Lower leg skin (tissue), 3 donors: ENCODE measurements at regions not wholly inside any gene's neighbourhood (a gene's known extent, or its start where the extent isn't known, plus 50 kb on each side); places are given as distances from the start of the nearest gene placed in this dataset.

Experiments used
- POLR2A ChIP-seq, 2 donors: fragments of 450-650 bp; IDR thresholded peaks; one replicate each; pipeline ENCODE4 v1.6.1; 2016 to 2017; ENCODE audit warnings: antibody characterized with exemption in 2 of 2, mild to moderate bottlenecking in 1 of 2, moderate library complexity in 1 of 2
- TF ChIP-seq, protein P1 (sequence below), 3 donors: fragments of 450-650 bp; IDR thresholded peaks; one replicate each; pipeline ENCODE4 v1.5.1; 2016; ENCODE audit warnings: antibody characterized with exemption in 3 of 3, mild to moderate bottlenecking in 3 of 3, moderate library complexity in 2 of 3

DNA sequence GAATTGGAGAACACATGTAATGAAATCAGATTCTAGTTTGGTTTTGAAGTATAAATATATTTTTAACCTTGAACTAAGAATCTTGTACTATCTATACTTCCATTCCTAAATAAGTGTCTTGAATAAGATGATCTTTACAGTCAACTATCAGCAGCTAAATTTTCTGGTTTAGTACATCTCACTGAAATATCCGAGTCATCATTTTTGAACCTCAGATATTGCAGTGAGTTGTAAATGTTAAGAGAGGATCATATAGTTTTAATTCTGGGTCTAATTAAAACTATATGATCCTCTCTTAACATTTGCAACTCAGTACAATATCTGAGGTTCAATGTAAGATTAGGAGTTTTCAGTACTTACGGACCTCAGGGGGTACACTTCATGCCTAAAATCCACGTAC is 768.8 kb upstream of the ADAMTS5 start:
- no peak for TF ChIP-seq POLR2A (IDR thresholded peaks at IDR 0.05)
- TF ChIP-seq, protein P1, sequence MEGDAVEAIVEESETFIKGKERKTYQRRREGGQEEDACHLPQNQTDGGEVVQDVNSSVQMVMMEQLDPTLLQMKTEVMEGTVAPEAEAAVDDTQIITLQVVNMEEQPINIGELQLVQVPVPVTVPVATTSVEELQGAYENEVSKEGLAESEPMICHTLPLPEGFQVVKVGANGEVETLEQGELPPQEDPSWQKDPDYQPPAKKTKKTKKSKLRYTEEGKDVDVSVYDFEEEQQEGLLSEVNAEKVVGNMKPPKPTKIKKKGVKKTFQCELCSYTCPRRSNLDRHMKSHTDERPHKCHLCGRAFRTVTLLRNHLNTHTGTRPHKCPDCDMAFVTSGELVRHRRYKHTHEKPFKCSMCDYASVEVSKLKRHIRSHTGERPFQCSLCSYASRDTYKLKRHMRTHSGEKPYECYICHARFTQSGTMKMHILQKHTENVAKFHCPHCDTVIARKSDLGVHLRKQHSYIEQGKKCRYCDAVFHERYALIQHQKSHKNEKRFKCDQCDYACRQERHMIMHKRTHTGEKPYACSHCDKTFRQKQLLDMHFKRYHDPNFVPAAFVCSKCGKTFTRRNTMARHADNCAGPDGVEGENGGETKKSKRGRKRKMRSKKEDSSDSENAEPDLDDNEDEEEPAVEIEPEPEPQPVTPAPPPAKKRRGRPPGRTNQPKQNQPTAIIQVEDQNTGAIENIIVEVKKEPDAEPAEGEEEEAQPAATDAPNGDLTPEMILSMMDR (IDR thresholded peaks at IDR 0.05), result no peak
